ENCODE measurements at regions not wholly inside any gene's neighbourhood (a gene's known extent, or its start where the extent isn't known, plus 50 kb on each side); places are given as distances from the start of the nearest gene placed in this dataset.

- TF ChIP-seq POLR2AphosphoS5 (IDR thresholded peaks at IDR 0.05; ENCODE audit: insufficient read depth, low read depth, low read length) (no peak), CTCF (IDR thresholded peaks at IDR 0.05; ENCODE audit: extremely low read depth in 1 of 2, insufficient read depth in 1 of 2, low read depth in 1 of 2, low read length in 2 of 2) (no peak), MYC (IDR thresholded peaks at IDR 0.05; ENCODE audit: low read depth, low read length) (no peak)
Measured at GRCh38 chr4:156553659-156554058, 417.9 kb downstream of the PDGFC start.

Data from endothelial cell of umbilical vein (primary cell).